Lung (tissue), 11 donors: ENCODE measurements at regions not wholly inside any gene's neighbourhood (a gene's known extent, or its start where the extent isn't known, plus 50 kb on each side); places are given as distances from the start of the nearest gene placed in this dataset.

Experiments used
- ATAC-seq: fragments of 200-7000 bp; cut with Tn5 transposase; one replicate; pipeline ENCODE4 v1.9.1; 2020; ENCODE audit warnings: moderate number of reproducible peaks; ENCODE audit not compliant: insufficient read depth, low FRiP score
- DNase-seq, 3 donors: peaks; one replicate each; pipeline ENCODE4 v3.0.0-alpha.2; 2013 to 2017
- H3K27ac ChIP-seq, 2 donors: one replicate each; pipeline ENCODE4 v1.5.1; 2013; ENCODE audit warnings: mild to moderate bottlenecking in 2 of 2, moderate library complexity in 2 of 2, control low read depth in 1 of 2, inconsistent platforms in 1 of 2, low read depth in 1 of 2, low read length in 1 of 2
- H3K27me3 ChIP-seq, 3 donors: one replicate each; pipeline ENCODE4 v1.5.1; 2013; ENCODE audit warnings: low read length in 2 of 3; ENCODE audit not compliant: control insufficient read depth in 3 of 3, insufficient read depth in 3 of 3
- H3K36me3 ChIP-seq, 4 donors: one replicate each; pipeline ENCODE4 v1.5.1; 2013; ENCODE audit warnings: low read length in 4 of 4, mild to moderate bottlenecking in 1 of 4, moderate library complexity in 1 of 4; ENCODE audit not compliant: control insufficient read depth in 4 of 4, insufficient read depth in 4 of 4
- H3K4me1 ChIP-seq, 5 donors: one replicate each; pipeline ENCODE4 v1.5.1; 2013; ENCODE audit warnings: low read length in 5 of 5, mild to moderate bottlenecking in 2 of 5, moderate library complexity in 1 of 5; ENCODE audit not compliant: control insufficient read depth in 5 of 5, insufficient read depth in 5 of 5
- H3K4me3 ChIP-seq: one replicate; pipeline ENCODE4 v1.5.1; 2013; ENCODE audit warnings: mild to moderate bottlenecking, control low read depth, moderate library complexity
- H3K9ac ChIP-seq, 2 donors: one replicate each; pipeline ENCODE4 v1.5.1; 2013; ENCODE audit warnings: low read length in 2 of 2, control low read depth in 1 of 2; ENCODE audit not compliant: insufficient read depth in 1 of 2
- H3K9me3 ChIP-seq, 4 donors: one replicate each; pipeline ENCODE4 v1.5.1; 2013; ENCODE audit warnings: low read length in 3 of 4, mild to moderate bottlenecking in 1 of 4, moderate library complexity in 1 of 4; ENCODE audit not compliant: control insufficient read depth in 4 of 4, insufficient read depth in 3 of 4
- WGBS, 2 donors: extraction: QIAGEN DNeasy Blood & Tissue Kit; methylation state at CpG; one replicate each; pipeline ENCODE4 v1.1.7; 2013; 5-methylcytosine and 5-hydroxymethylcytosine counted together
- TF ChIP-seq, protein P1 (sequence below): IDR thresholded peaks from 2 replicates; pipeline ENCODE4 v1.5.1; 2012; ENCODE audit warnings: mild to moderate bottlenecking; ENCODE audit errors: control extremely low read depth, extremely low read depth
- donor health status: control.
- donor health status: control.
- donor health status: Bipolar disorder and iron deficiency.
- donor health status: healthy.
- donor health status: DM: yes; HTN: yes; CAD: no.

DNA sequence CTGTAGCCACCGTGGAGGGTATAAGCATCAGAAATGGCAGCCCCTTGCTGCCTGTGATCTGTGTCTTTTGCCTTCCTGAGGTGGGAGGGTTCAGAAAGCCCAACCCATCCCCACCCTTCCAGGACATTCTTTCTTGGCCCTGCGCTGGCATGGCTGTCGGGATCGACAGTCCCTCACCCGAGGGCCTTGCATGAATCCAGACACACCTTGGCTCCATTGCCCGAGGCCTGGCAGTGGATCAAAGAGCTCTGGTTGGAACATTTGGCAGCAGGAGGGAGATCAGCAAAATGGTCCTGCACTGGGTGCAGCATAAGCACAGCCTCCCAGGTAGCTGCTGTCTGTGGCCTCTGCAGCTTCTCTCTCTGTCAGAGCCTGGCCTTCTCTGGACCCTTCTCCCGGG is 246.6 kb upstream of the MAF start:
- Histone ChIP-seq H3K9ac (no peak overlapping the region), H3K9me3 (no peaks in the 10 kb centered on the region), H3K4me1 (peaks cover 0 to 14% (median 0%) of the 10 kb centered on the region in 5 donors), H3K27ac (no peak overlapping the region), H3K4me3 (no peak overlapping the region), H3K36me3 (no peaks in the 10 kb centered on the region), H3K27me3 (no peaks in the 10 kb centered on the region)
- no peak for DNase-seq
- ATAC-seq, result no peak
- TF ChIP-seq, protein P1, sequence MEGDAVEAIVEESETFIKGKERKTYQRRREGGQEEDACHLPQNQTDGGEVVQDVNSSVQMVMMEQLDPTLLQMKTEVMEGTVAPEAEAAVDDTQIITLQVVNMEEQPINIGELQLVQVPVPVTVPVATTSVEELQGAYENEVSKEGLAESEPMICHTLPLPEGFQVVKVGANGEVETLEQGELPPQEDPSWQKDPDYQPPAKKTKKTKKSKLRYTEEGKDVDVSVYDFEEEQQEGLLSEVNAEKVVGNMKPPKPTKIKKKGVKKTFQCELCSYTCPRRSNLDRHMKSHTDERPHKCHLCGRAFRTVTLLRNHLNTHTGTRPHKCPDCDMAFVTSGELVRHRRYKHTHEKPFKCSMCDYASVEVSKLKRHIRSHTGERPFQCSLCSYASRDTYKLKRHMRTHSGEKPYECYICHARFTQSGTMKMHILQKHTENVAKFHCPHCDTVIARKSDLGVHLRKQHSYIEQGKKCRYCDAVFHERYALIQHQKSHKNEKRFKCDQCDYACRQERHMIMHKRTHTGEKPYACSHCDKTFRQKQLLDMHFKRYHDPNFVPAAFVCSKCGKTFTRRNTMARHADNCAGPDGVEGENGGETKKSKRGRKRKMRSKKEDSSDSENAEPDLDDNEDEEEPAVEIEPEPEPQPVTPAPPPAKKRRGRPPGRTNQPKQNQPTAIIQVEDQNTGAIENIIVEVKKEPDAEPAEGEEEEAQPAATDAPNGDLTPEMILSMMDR, result no peak
- WGBS, 2 donors, result 76 to 82% methylated on average over 7 of the region's 7 CpGs

DNA sequence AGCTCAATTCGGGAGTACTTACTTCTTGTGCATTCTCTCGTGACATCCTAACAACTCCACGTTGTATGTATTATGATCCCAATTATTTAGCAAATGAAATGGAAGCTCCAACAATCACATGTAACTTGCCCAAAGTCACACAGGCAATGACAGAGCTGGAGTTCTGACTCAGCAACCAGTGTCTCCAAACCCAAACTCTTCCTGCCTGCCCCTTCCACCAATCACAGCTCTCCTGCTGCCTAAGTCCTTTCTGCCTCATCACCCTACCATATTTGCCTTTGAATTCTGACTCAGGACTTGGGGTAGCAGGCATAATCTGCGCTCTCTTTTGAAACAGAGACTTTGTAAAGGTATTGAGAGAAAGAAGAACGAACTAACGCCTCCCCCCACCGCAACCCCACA is 245.2 kb upstream of the MAF start:
- DNase-seq (no peak), ATAC-seq (no peak)
- Histone ChIP-seq H3K27me3 (no peaks in the 10 kb centered on the region), H3K4me1 (peaks cover 0 to 26% (median 6%) of the 10 kb centered on the region in 5 donors), H3K36me3 (no peaks in the 10 kb centered on the region), H3K9ac (no peak overlapping the region), H3K4me3 (no peak overlapping the region), H3K9me3 (no peaks in the 10 kb centered on the region), H3K27ac (no peak overlapping the region)
- 91 to 93% methylated on average over 7 of the region's 7 CpGs for WGBS, 2 donors
- TF ChIP-seq, protein P1, result no peak

DNA sequence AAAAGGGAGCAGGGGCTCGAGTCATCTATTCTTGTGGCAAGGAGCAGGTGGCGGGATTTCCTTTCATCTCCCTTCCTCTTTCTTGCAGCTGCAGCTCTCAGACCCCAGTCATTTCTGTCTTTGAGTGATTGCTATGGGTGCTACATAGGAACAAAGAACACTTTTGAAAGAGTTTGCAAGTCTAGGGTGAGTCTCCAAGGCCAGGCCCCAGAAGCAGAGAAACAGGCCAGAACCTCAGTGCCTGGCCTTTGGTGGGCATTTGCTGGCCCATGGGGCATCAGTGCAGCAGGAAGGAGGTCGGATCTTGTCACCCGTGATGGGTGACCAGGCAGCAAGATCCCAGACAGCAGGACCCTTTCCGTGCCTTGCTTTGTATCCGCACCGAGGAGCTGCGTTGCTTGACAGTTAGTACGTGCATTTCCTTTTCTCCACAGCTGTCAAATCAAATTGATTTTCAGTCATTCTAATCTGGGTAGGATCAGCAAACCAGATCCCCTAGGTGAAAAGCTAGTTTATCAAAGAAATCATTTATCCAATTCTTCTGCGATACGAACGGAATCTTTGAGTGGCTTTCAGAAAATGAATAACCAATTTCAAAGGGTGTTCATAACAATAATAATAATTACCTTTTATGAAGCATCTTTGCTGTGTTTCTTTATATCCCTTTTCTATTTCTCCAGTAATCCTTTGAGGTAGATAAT is 244.6 kb upstream of the MAF start:
- H3K9ac ChIP-seq, result no peak overlapping the region
- H3K9me3 ChIP-seq, result no peaks in the 10 kb centered on the region
- TF ChIP-seq, protein P1, result no peak
- H3K27ac ChIP-seq, result no peak overlapping the region
- no peaks in the 10 kb centered on the region for H3K36me3 ChIP-seq
- H3K4me1 ChIP-seq, result peaks cover 0 to 32% (median 6%) of the 10 kb centered on the region in 5 donors
- WGBS, 2 donors, result 40 to 66% methylated on average over 12 of the region's 12 CpGs
- ATAC-seq (no peak), DNase-seq (no peak)
- no peaks in the 10 kb centered on the region for H3K27me3 ChIP-seq
- no peak overlapping the region for H3K4me3 ChIP-seq

DNA sequence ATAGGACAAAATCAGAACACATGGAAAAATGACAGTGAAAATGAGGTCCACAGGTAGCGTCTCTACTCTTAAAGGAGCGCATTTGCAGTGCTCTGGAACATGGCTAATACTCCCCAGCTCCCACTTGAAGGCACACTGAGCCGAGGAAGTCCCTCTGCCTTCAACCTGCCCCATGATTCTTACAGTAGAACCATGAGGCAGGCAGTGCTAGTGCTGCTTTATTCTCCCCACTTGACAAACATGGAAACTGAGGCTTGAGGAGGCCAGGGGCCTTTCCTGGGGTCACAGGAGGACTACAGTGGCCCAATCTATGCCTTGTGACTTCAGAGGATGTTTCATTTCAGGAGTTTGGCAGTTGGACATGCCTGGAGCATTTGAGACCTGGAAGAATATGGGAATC is 244.1 kb upstream of the MAF start:
- H3K9me3 ChIP-seq, result no peaks in the 10 kb centered on the region
- no peak overlapping the region for H3K27ac ChIP-seq
- no peaks in the 10 kb centered on the region for H3K27me3 ChIP-seq
- H3K4me3 ChIP-seq, result no peak overlapping the region
- TF ChIP-seq, protein P1, result no peak
- H3K9ac ChIP-seq, result no peak overlapping the region
- no peaks in the 10 kb centered on the region for H3K36me3 ChIP-seq
- ATAC-seq, result no peak
- H3K4me1 ChIP-seq, result peaks cover 0 to 35% (median 6%) of the 10 kb centered on the region in 5 donors
- whole genome bisulfite sequencing, 2 donors, result 90 to 98% methylated on average over 3 of the region's 3 CpGs
- no peak for DNase-seq
